Thyroid gland (tissue), 4 donors: ENCODE measurements at regions not wholly inside any gene's neighbourhood (a gene's known extent, or its start where the extent isn't known, plus 50 kb on each side); places are given as distances from the start of the nearest gene placed in this dataset.

Source experiments
- POLR2A ChIP-seq, 2 donors: fragments of 450-650 bp; IDR thresholded peaks; one replicate each; pipeline ENCODE4 v1.6.1; 2017; ENCODE audit warnings: antibody characterized with exemption in 2 of 2, mild to moderate bottlenecking in 2 of 2, moderate library complexity in 1 of 2
- TF ChIP-seq, protein P1 (sequence below), 6 experiments: fragments of 200-600 bp in 3 of 6; fragments of 450-650 bp in 3 of 6; sonication (generic) in 3 of 6; IDR thresholded peaks; one replicate each; pipeline ENCODE4 v1.5.1; 2016 to 2019; ENCODE audit warnings: antibody characterized with exemption in 6 of 6, mild to moderate bottlenecking in 2 of 6, inconsistent platforms in 1 of 6, moderate library complexity in 1 of 6

- TF ChIP-seq, protein P1, sequence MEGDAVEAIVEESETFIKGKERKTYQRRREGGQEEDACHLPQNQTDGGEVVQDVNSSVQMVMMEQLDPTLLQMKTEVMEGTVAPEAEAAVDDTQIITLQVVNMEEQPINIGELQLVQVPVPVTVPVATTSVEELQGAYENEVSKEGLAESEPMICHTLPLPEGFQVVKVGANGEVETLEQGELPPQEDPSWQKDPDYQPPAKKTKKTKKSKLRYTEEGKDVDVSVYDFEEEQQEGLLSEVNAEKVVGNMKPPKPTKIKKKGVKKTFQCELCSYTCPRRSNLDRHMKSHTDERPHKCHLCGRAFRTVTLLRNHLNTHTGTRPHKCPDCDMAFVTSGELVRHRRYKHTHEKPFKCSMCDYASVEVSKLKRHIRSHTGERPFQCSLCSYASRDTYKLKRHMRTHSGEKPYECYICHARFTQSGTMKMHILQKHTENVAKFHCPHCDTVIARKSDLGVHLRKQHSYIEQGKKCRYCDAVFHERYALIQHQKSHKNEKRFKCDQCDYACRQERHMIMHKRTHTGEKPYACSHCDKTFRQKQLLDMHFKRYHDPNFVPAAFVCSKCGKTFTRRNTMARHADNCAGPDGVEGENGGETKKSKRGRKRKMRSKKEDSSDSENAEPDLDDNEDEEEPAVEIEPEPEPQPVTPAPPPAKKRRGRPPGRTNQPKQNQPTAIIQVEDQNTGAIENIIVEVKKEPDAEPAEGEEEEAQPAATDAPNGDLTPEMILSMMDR (IDR thresholded peaks at IDR 0.05): no peak
- TF ChIP-seq POLR2A (IDR thresholded peaks at IDR 0.05): no peak
Observed at GRCh38 chr2:217065012-217065290, 205.1 kb upstream of the TNP1 start.
